ENCODE measurements at regions not wholly inside any gene's neighbourhood (a gene's known extent, or its start where the extent isn't known, plus 50 kb on each side); places are given as distances from the start of the nearest gene placed in this dataset.
"Not testable (repeated sequence)": the region's sequence is repeated elsewhere in the genome, so short reads cannot be mapped to it uniquely, and the experiment has no call there.

DNA sequence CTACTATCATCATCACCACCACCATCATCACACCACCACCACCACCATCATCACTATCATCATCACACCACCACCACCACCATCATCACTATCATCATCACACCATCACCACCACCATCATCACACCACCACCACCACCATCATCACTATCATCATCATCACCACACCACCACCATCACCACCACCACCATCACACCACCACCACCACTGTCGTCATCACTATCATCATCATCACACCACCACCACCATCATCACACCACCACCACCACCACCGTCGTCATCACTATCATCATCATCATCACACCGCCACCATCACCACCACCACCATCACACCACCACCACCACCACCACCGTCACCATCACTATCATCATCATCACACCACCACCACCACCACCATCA, 100.1 kb downstream of the BUB3 start:
- not testable (repeated sequence) for H3K27ac Mint-ChIP-seq; H3K4me3 Mint-ChIP-seq; H3K27me3 Mint-ChIP-seq; H3K36me3 Mint-ChIP-seq (ENCODE audit: low read depth); DNase-seq; H3K4me1 Mint-ChIP-seq (ENCODE audit: low read depth); H3K9me3 Mint-ChIP-seq

DNA sequence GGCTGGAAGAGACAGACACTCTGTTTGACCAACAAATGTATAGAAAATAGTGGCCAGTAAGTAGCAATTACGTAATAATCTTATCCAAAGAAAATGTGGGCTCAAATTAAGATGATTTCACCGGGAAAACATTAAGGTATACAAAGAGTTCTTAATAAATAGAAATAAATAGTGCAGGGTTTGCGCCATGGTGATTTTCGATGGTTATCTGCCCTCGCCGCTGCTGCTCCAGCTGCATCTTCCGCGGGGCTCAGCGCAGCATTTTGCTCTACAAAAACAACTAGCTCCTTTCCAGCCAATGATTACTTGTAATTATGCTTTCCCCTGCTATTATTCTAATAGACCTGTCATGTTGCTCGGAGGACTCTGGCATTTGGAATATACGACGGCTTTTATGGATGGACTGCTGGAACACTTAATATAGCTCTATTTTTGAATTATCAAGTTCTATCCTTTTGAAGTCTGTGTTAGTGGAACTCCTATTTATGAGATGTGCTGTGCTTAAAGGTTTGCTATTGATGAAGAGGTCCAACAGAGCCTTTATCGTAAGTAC, 103.8 kb downstream of the BUB3 start:
- H3K27ac Mint-ChIP-seq: no peak overlapping the region
- H3K4me3 Mint-ChIP-seq: no peak overlapping the region
- H3K4me1 Mint-ChIP-seq (ENCODE audit: low read depth): no peaks in the 10 kb centered on the region

DNA sequence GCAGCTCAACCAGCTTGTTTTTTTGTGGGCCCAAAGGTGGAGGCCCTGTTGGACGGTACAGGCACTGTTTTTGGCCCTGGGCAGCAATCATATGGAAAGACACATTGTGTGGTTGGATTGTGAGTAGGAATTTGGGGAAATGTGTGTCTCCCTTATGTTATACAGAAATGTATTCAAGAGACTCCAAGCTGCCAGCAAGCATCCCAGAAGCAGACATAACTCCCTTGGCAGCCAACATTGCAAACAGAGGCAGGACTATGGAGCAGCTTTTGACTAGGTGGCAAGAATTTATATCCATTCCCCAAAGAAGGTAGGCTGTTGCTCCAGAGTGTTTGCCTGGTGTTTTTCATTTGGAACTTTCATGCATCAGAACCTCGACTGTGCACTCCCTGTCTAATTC, 104.9 kb downstream of the BUB3 start:
- no peaks in the 10 kb centered on the region for H3K4me1 Mint-ChIP-seq (ENCODE audit: low read depth)
- no peaks in the 10 kb centered on the region for H3K36me3 Mint-ChIP-seq (ENCODE audit: low read depth)
- H3K27me3 Mint-ChIP-seq: no peaks in the 10 kb centered on the region
- DNase-seq: no peak
- H3K4me3 Mint-ChIP-seq: no peak overlapping the region
- H3K9me3 Mint-ChIP-seq: no peaks in the 10 kb centered on the region
- H3K27ac Mint-ChIP-seq: no peak overlapping the region

More for the DNA sequence above, 103.8 kb downstream of the BUB3 start:
- H3K9me3 Mint-ChIP-seq: no peaks in the 10 kb centered on the region
- H3K27me3 Mint-ChIP-seq: no peaks in the 10 kb centered on the region
- no peaks in the 10 kb centered on the region for H3K36me3 Mint-ChIP-seq (ENCODE audit: low read depth)
- no peak for DNase-seq

DNA sequence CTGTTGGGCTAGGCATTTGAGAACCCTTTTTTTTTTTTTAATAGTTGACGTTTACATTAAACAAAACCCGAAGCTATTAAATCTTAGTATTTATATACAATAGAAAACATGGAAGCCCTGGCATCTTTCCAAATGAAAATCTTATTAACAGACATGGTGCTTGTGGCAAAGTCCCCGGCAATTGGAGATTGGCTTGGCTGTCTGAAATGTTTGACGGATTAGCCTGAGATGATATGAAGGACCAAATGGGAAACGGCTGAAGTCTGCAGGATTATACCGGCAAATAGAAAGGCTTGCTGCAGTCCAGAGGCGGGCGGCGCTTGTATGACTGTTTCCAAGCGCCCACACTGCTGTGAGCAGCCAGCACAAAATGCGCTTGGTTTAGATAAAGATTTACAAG, 105.6 kb downstream of the BUB3 start:
- Mint-ChIP-seq H3K4me1 (ENCODE audit: low read depth) (no peaks in the 10 kb centered on the region), H3K36me3 (ENCODE audit: low read depth) (no peaks in the 10 kb centered on the region), H3K4me3 (no peak overlapping the region), H3K27ac (no peak overlapping the region), H3K9me3 (no peaks in the 10 kb centered on the region), H3K27me3 (no peaks in the 10 kb centered on the region)
- no peak for DNase-seq

DNA sequence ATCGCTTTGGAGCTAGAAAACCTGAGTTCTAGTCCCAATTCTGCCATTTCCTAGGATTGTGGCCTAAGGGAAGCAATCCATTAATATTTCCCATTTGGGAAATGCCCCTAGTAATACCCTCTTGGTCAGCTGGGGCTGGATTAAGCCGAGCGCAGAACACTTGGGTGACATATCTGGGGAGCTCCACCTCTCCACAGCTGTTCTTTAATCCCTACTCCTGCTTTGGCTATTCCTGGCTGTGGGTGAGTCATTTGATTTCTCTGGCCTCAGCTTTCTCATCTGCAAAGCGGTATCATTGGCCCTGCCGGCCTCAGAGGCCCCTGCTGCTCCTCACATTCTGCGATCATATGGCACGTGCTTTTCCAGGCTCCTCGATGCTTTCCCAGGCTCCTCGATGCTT, 108.3 kb downstream of the BUB3 start:
- no peaks in the 10 kb centered on the region for H3K9me3 Mint-ChIP-seq

DNA sequence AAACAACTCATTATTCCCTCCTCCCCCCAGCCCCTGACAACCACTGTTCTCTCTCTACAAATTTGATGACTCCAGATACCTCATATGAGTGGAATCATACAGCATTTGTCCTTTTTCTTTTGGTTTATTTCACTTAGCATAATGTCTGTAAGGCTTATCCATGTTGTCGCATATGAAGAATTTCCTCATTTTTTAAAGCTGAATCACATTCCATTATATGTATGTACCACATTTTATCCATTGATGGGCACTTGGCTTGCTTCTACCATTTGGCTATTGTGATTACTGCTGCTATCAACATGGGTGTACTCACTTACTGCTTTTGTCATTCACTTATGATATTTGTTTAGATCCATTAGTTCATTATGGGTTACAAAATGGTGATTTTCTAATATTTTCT, 112.8 kb downstream of the BUB3 start:
- H3K9me3 Mint-ChIP-seq: no peaks in the 10 kb centered on the region
- no peak for DNase-seq
- peaks cover 1% of the 10 kb centered on the region for H3K4me1 Mint-ChIP-seq (ENCODE audit: low read depth)
- H3K27me3 Mint-ChIP-seq: no peaks in the 10 kb centered on the region
- no peaks in the 10 kb centered on the region for H3K36me3 Mint-ChIP-seq (ENCODE audit: low read depth)
- no peak overlapping the region for H3K4me3 Mint-ChIP-seq
- H3K27ac Mint-ChIP-seq: no peak overlapping the region

More for the DNA sequence above, 108.3 kb downstream of the BUB3 start:
- H3K4me1 Mint-ChIP-seq (ENCODE audit: low read depth): no peaks in the 10 kb centered on the region
- no peak overlapping the region for H3K4me3 Mint-ChIP-seq
- no peaks in the 10 kb centered on the region for H3K27me3 Mint-ChIP-seq
- H3K27ac Mint-ChIP-seq: no peak overlapping the region
- DNase-seq: no peak
- no peaks in the 10 kb centered on the region for H3K36me3 Mint-ChIP-seq (ENCODE audit: low read depth)

DNA sequence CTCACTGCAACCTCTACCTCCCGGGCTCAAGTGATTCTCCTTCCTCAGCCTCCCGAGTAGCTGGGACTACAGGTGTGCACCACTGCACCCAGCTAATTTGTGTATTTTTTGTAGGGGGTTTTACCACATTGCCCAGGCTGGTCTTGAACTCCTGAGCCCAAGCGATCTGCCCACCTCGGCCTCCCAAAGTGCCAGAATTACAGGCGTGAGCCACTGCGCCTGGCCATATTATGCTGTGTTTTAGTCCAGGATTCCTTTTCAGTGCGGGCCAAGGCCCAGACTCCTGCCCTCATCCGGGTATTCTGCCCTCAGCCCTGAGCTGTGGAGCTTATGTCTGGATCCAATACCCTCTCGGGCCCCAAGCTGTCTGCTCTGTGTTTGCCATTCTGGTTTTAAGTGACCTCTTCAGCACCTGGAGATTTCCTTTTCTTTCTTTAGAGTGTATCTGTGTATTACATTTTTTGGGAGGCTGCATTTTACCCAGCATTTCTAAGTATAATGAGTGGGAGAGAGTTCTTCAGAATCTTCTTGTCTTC, 114.9 kb downstream of the BUB3 start:
- Mint-ChIP-seq H3K27me3 (peaks cover 5% of the 10 kb centered on the region), H3K27ac (no peak overlapping the region), H3K36me3 (ENCODE audit: low read depth) (no peaks in the 10 kb centered on the region)

DNA sequence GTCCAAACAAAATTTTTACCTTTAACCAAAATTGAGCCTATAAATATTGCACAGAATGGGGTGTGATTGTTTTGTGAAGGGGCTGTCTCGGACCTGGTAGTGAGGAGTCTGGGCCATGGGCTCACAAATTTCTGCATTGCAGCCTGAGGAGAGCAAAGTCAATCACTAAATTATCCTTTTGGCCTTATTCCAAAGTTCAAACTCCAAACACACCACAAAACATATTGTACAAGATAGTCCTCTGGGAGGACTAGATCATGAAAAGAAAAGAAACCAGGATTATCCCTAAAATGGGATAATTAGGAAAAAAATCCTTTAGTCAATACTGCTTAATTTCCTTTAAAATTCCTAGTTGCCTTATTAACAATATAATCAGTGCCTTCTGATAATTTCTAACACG, 115.5 kb downstream of the BUB3 start:
- no peak for DNase-seq
- peaks cover 10% of the 10 kb centered on the region for H3K27me3 Mint-ChIP-seq
- H3K27ac Mint-ChIP-seq: no peak overlapping the region
- H3K4me1 Mint-ChIP-seq (ENCODE audit: low read depth): peaks cover 1% of the 10 kb centered on the region
- no peaks in the 10 kb centered on the region for H3K9me3 Mint-ChIP-seq
- H3K4me3 Mint-ChIP-seq: no peak overlapping the region
- no peaks in the 10 kb centered on the region for H3K36me3 Mint-ChIP-seq (ENCODE audit: low read depth)

More for the DNA sequence above, 114.9 kb downstream of the BUB3 start:
- no peak overlapping the region for H3K4me3 Mint-ChIP-seq
- H3K9me3 Mint-ChIP-seq: no peaks in the 10 kb centered on the region
- peaks cover 1% of the 10 kb centered on the region for H3K4me1 Mint-ChIP-seq (ENCODE audit: low read depth)
- no peak for DNase-seq

DNA sequence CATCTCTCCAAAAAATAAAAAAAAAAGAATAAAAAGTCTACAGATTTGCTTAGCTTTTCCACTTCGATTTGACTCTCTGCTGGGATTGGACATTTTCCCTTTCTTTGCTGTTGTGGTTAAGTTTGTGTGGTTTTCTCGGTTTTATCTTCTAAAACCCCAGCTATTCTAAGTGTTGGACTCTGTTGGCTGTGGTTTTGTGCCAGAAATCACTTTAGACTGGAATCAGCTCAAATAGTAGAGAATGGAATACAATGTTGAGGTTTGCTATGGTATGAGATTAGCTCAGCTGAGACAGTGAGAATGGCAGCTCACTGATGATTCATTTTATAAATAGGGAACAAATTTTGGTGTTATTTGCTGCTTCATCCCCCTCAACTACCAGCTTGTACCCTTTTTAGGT, 116.0 kb downstream of the BUB3 start:
- no peak for DNase-seq
- peaks cover 4% of the 10 kb centered on the region for H3K4me1 Mint-ChIP-seq (ENCODE audit: low read depth)
- peaks cover 14% of the 10 kb centered on the region for H3K27me3 Mint-ChIP-seq
- no peak overlapping the region for H3K27ac Mint-ChIP-seq
- H3K36me3 Mint-ChIP-seq (ENCODE audit: low read depth): no peaks in the 10 kb centered on the region
- H3K4me3 Mint-ChIP-seq: no peak overlapping the region
- H3K9me3 Mint-ChIP-seq: no peaks in the 10 kb centered on the region

DNA sequence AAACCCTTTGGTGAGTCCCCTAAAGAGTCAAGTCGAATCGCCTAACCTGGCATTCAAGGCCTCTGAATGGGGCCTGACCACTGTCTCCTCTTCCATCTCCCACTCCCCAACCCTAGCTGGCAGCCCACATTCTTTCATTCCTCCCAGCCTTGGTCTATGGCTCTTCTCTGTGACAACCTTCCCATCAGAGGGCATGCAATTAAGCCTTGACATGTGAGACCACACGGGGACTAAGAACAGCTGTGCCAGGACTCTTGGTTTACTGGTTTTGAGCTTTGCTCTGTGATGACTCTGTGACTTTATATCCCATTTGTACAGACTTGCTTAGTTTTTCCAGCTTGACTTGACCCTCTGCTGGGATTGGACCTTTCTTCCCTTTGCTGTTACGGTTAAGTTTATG, 116.6 kb downstream of the BUB3 start:
- Mint-ChIP-seq H3K4me1 (ENCODE audit: low read depth) (peaks cover 4% of the 10 kb centered on the region), H3K36me3 (ENCODE audit: low read depth) (no peaks in the 10 kb centered on the region), H3K27me3 (peaks cover 20% of the 10 kb centered on the region), H3K9me3 (no peaks in the 10 kb centered on the region), H3K27ac (no peak overlapping the region), H3K4me3 (no peak overlapping the region)
- no peak for DNase-seq

DNA sequence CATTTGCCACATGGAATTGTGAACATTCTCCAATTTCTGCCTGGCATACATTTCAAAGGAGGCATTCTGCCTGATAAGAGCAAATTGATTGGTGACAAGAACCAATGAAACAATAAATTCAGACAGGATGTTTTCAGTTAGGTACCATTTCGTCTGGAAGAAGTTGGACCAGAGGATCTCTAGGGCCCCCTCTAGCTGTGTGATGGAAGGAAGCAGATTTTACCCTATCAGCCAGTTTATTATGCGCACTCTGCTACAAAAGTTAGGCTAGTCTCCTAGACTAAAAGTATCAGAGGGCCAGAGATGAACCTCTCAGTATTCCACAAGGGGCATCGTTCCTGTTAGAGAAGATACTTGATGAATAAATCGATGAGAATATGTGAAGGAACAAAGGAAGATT, 118.0 kb downstream of the BUB3 start:
- Mint-ChIP-seq H3K27ac (no peak overlapping the region), H3K9me3 (peaks cover 4% of the 10 kb centered on the region), H3K4me3 (no peak overlapping the region), H3K36me3 (ENCODE audit: low read depth) (no peaks in the 10 kb centered on the region), H3K4me1 (ENCODE audit: low read depth) (peaks cover 4% of the 10 kb centered on the region), H3K27me3 (peaks cover 20% of the 10 kb centered on the region)
- no peak for DNase-seq

DNA sequence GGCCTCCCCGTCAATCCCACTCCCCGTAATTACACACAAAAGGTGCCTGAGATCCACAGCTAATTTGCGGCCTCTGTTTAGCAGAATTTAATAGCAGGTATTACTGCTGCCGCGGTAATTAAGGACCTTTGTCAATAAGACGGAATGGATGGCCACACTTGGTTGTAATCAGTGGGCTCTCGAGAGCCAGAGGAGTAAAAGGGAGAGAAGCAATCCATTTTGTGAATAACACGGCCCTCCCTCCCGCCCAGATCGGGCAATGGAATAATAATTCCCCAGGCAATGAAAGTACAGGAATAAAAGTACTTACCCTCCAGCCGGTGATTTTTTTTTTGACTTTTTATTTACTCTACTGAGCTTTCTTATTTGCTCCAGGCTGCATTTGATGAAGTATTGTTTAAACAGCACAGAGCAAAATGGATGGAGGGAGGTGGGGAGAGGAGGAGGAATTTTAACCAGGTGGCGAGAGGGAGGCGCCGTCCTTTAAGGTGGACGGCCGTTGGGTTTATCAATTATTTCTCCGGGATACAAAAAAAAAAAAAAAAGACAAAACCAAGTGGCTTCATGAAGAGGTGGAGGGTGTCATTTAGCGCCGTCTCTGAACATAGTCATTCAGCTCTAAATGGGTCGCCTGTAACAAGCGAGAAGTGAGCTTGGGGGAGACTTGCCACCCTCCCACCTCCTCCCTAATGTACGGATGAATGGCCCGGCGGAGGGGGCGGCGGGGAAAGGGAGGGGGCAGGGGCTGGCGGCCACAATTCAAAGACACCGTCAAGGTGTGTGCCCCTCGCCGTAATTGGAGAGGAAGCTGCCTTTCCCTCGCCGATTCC, 120.3 kb downstream of the BUB3 start:
- Mint-ChIP-seq H3K4me1 (ENCODE audit: low read depth) (peaks cover 4% of the 10 kb centered on the region), H3K27me3 (peaks cover 20% of the 10 kb centered on the region), H3K36me3 (ENCODE audit: low read depth) (no peaks in the 10 kb centered on the region), H3K9me3 (peaks cover 4% of the 10 kb centered on the region), H3K27ac (no peak overlapping the region), H3K4me3 (no peak overlapping the region)
- DNase-seq: no peak

DNA sequence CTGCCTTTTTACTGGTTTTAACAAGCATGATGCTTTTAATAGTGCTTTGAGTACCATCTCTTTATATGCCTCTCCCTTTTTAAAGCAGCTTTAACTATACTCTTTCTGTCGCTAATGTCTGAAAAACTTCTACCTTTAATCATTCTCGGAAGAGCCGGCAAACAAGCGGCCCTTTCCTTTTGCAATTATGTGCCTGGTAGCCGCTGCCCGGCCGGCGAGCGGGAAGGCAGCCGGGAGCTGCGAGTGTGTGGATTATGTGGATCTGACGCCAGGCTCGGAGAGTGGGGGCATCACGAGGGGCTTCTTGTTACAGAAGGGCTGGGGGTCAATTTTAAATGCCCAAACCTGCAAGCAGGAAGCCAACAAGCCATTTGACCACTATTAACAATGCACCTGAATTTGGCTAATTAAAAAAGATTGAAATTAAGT, 120.9 kb downstream of the BUB3 start:
- DNase-seq: no peak
- Mint-ChIP-seq H3K9me3 (peaks cover 4% of the 10 kb centered on the region), H3K4me1 (ENCODE audit: low read depth) (peaks cover 3% of the 10 kb centered on the region), H3K4me3 (no peak overlapping the region), H3K27me3 (peaks cover 20% of the 10 kb centered on the region), H3K36me3 (ENCODE audit: low read depth) (no peaks in the 10 kb centered on the region), H3K27ac (no peak overlapping the region)

DNA sequence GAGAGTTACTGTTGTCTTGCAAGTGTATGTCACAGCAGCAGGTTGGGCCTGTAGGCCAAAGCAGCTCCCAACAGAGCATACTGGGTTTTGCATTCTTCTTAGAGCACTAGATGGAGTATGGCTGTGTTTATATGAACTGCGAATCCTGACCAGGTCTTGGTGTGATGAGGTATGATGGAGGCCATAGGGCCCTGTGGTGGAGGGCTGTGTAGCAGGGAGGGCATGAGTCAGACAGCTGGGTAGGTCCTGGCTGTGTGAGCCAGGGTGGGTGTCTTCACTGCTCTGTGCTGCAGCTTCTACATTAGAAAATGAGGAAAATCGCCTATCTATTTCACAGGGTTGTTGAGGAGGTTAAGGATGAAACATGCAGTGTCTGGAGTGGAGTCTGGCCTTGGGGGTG, 124.2 kb downstream of the BUB3 start:
- no peaks in the 10 kb centered on the region for H3K36me3 Mint-ChIP-seq (ENCODE audit: low read depth)
- H3K9me3 Mint-ChIP-seq: peaks cover 4% of the 10 kb centered on the region
- peaks cover 20% of the 10 kb centered on the region for H3K27me3 Mint-ChIP-seq
- DNase-seq: no peak
- no peak overlapping the region for H3K27ac Mint-ChIP-seq
- H3K4me3 Mint-ChIP-seq: no peak overlapping the region
- peaks cover 2% of the 10 kb centered on the region for H3K4me1 Mint-ChIP-seq (ENCODE audit: low read depth)

DNA sequence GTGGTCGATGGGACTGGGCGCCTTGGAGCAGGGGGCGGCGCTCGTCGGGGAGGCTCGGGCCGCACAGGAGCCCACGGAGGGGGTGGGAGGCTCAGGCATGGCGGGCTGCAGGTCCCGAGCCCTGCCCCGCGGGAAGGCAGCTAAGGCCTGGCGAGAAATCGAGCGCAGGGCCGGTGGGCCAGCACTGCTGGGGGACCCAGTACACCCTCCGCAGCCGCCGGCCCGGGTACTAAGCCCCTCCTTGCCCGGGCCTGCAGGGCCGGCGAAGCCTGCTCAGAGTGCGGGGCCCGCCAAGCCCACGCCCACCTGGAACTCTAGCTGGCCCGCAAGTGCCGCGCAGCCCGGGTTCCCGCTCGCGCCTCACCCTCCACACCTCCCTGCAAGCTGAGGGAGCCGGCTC, 129.2 kb downstream of the BUB3 start:
- H3K9me3 Mint-ChIP-seq; H3K4me3 Mint-ChIP-seq; DNase-seq; H3K27me3 Mint-ChIP-seq; H3K36me3 Mint-ChIP-seq (ENCODE audit: low read depth); H3K27ac Mint-ChIP-seq: not testable (repeated sequence)
- H3K4me1 Mint-ChIP-seq (ENCODE audit: low read depth): peaks cover 20% of the 10 kb centered on the region
